ENCODE measurements at regions not wholly inside any gene's neighbourhood (a gene's known extent, or its start where the extent isn't known, plus 50 kb on each side); places are given as distances from the start of the nearest gene placed in this dataset.

GRCh38 chr1:95171270-95172245 lies 54.4 kb downstream of the TLCD4 start:
- no peak for DNase-seq
- no TSS peak for BruUV-seq (replicated peaks)
- Mint-ChIP-seq H3K36me3 (ENCODE audit: insufficient read depth, unreplicated experiment) (peaks cover 18% of the 10 kb centered on the region), H3K4me3 (ENCODE audit: low read depth, unreplicated experiment) (no peak overlapping the region), H3K4me1 (ENCODE audit: low read depth, unreplicated experiment) (peaks cover 41% of the 10 kb centered on the region), H3K9me3 (ENCODE audit: low read depth, unreplicated experiment) (no peaks in the 10 kb centered on the region), H3K27ac (ENCODE audit: unreplicated experiment) (no peak overlapping the region), H3K27me3 (ENCODE audit: unreplicated experiment) (no peaks in the 10 kb centered on the region)
- CTCF ChIA-PET = no interaction called here
- TF ChIP-seq CTCF (IDR thresholded peaks at IDR 0.05; ENCODE audit: unreplicated experiment) = no peak
- intact Hi-C loops (cut with micrococcal nuclease; ENCODE audit: unreplicated experiment) = no loop called here

GRCh38 chr1:95176861-95177260 lies 57.1 kb upstream of the RWDD3 start:
- DNase-seq = no peak
- Mint-ChIP-seq H3K4me3 (ENCODE audit: low read depth, unreplicated experiment) (no peak overlapping the region), H3K9me3 (ENCODE audit: low read depth, unreplicated experiment) (no peaks in the 10 kb centered on the region), H3K27me3 (ENCODE audit: unreplicated experiment) (no peaks in the 10 kb centered on the region), H3K27ac (ENCODE audit: unreplicated experiment) (peak overlapping the region; percentile 4), H3K36me3 (ENCODE audit: insufficient read depth, unreplicated experiment) (peaks cover 12% of the 10 kb centered on the region), H3K4me1 (ENCODE audit: low read depth, unreplicated experiment) (peaks cover 9% of the 10 kb centered on the region)
- intact Hi-C loops (cut with micrococcal nuclease; ENCODE audit: unreplicated experiment) = no loop called here
- no TSS peak for BruUV-seq (replicated peaks)
- CTCF ChIA-PET = no interaction called here
- no peak for TF ChIP-seq CTCF (IDR thresholded peaks at IDR 0.05; ENCODE audit: unreplicated experiment)

- Mint-ChIP-seq H3K9me3 (ENCODE audit: low read depth, unreplicated experiment) (no peaks in the 10 kb centered on the region), H3K4me1 (ENCODE audit: low read depth, unreplicated experiment) (no peaks in the 10 kb centered on the region), H3K36me3 (ENCODE audit: insufficient read depth, unreplicated experiment) (peaks cover 12% of the 10 kb centered on the region), H3K4me3 (ENCODE audit: low read depth, unreplicated experiment) (no peak overlapping the region), H3K27ac (ENCODE audit: unreplicated experiment) (no peak overlapping the region), H3K27me3 (ENCODE audit: unreplicated experiment) (no peaks in the 10 kb centered on the region)
- no peak for DNase-seq
- no TSS peak for BruUV-seq (replicated peaks)
- CTCF ChIA-PET = no interaction called here
- intact Hi-C loops (cut with micrococcal nuclease; ENCODE audit: unreplicated experiment) = no loop called here
- TF ChIP-seq CTCF (IDR thresholded peaks at IDR 0.05; ENCODE audit: unreplicated experiment) = no peak
These were observed 54.6 kb upstream of the RWDD3 start for GRCh38 chr1:95179205-95179986.

GRCh38 chr1:95180371-95180770 lies 53.6 kb upstream of the RWDD3 start:
- Mint-ChIP-seq H3K4me1 (ENCODE audit: low read depth, unreplicated experiment) (no peaks in the 10 kb centered on the region), H3K36me3 (ENCODE audit: insufficient read depth, unreplicated experiment) (peaks cover 8% of the 10 kb centered on the region), H3K9me3 (ENCODE audit: low read depth, unreplicated experiment) (no peaks in the 10 kb centered on the region), H3K27ac (ENCODE audit: unreplicated experiment) (no peak overlapping the region), H3K27me3 (ENCODE audit: unreplicated experiment) (no peaks in the 10 kb centered on the region), H3K4me3 (ENCODE audit: low read depth, unreplicated experiment) (no peak overlapping the region)
- DNase-seq = no peak
- TF ChIP-seq CTCF (IDR thresholded peaks at IDR 0.05; ENCODE audit: unreplicated experiment) = no peak
- intact Hi-C loops (cut with micrococcal nuclease; ENCODE audit: unreplicated experiment) = no loop called here
- BruUV-seq (replicated peaks) = no TSS peak
- CTCF ChIA-PET = no interaction called here
